Fibroblast of lung (primary cell): ENCODE measurements at regions not wholly inside any gene's neighbourhood (a gene's known extent, or its start where the extent isn't known, plus 50 kb on each side); places are given as distances from the start of the nearest gene placed in this dataset.

Experiments used
- DNase-seq, 2 donors: peaks; one replicate each; pipeline versions ENCODE4 v3.0.0 to v3.0.0-alpha.2; 2010; ENCODE audit warnings: low read depth in 2 of 2
- H2AFZ ChIP-seq: 2 replicates; pipeline ENCODE4 v1.5.1; 2012; ENCODE audit warnings: low read length, control low read depth, inconsistent platforms
- H3K27ac ChIP-seq: 2 replicates; pipeline ENCODE4 v1.5.1; 2011; ENCODE audit warnings: low read length, control low read depth; ENCODE audit not compliant: insufficient read depth
- H3K27me3 ChIP-seq: 2 replicates; pipeline ENCODE4 v1.5.1; 2011; ENCODE audit warnings: mild to moderate bottlenecking, low read length; ENCODE audit not compliant: control insufficient read depth, insufficient read depth
- H3K36me3 ChIP-seq: 2 replicates; pipeline ENCODE4 v1.5.1; 2011; ENCODE audit warnings: low read length; ENCODE audit not compliant: control insufficient read depth, insufficient read depth
- H3K4me1 ChIP-seq: 2 replicates; pipeline ENCODE4 v1.5.1; 2011; ENCODE audit warnings: low read length; ENCODE audit not compliant: control insufficient read depth, insufficient read depth; ENCODE audit errors: extremely low read depth
- H3K4me2 ChIP-seq: 2 replicates; pipeline ENCODE4 v1.5.1; 2011; ENCODE audit warnings: low read length, control low read depth; ENCODE audit not compliant: insufficient read depth; ENCODE audit errors: extremely low read depth
- H3K4me3 ChIP-seq, 4 experiments: fragments of 200-600 bp in 1 of 4; sonication (generic) in 1 of 4; replicated peaks in 1 of 4; 2 replicates each; pipeline ENCODE4 v1.5.1; 2011 to 2016; ENCODE audit warnings: low read length in 4 of 4, low read depth in 3 of 4, mild to moderate bottlenecking in 3 of 4, control low read depth in 2 of 4, inconsistent platforms in 1 of 4, mixed read lengths in 1 of 4; ENCODE audit not compliant: insufficient read depth in 1 of 4; ENCODE audit errors: control extremely low read depth in 1 of 4
- H3K79me2 ChIP-seq: 2 replicates; pipeline ENCODE4 v1.5.1; 2012; ENCODE audit warnings: mild to moderate bottlenecking, low read length, inconsistent platforms; ENCODE audit not compliant: control insufficient read depth, insufficient read depth
- H3K9ac ChIP-seq: 2 replicates; pipeline ENCODE4 v1.5.1; 2011; ENCODE audit warnings: mild to moderate bottlenecking, low read length, control low read depth; ENCODE audit not compliant: insufficient read depth
- H3K9me3 ChIP-seq: 2 replicates; pipeline ENCODE4 v1.5.1; 2012; ENCODE audit warnings: low read depth, low read length; ENCODE audit not compliant: control insufficient read depth, insufficient read depth
- H4K20me1 ChIP-seq: 2 replicates; pipeline ENCODE4 v1.5.1; 2011; ENCODE audit warnings: low read length; ENCODE audit not compliant: control insufficient read depth, insufficient read depth; ENCODE audit errors: extremely low read depth
- CTCF ChIP-seq, 2 donors: IDR thresholded peaks in 1 of 2; conservative IDR thresholded peaks in 1 of 2; 1 replicate in 1 of 2; 2 replicates in 1 of 2; pipeline ENCODE4 v1.5.1; 2011 to 2012; ENCODE audit warnings: low read length in 2 of 2, control low read depth in 1 of 2, inconsistent platforms in 1 of 2, low read depth in 1 of 2, mild to moderate bottlenecking in 1 of 2
- EZH2 ChIP-seq: IDR thresholded peaks from 2 replicates; pipeline ENCODE4 v1.5.1; 2012; ENCODE audit warnings: low read length, control low read depth, mild to moderate bottlenecking; ENCODE audit errors: missing control alignments

DNA sequence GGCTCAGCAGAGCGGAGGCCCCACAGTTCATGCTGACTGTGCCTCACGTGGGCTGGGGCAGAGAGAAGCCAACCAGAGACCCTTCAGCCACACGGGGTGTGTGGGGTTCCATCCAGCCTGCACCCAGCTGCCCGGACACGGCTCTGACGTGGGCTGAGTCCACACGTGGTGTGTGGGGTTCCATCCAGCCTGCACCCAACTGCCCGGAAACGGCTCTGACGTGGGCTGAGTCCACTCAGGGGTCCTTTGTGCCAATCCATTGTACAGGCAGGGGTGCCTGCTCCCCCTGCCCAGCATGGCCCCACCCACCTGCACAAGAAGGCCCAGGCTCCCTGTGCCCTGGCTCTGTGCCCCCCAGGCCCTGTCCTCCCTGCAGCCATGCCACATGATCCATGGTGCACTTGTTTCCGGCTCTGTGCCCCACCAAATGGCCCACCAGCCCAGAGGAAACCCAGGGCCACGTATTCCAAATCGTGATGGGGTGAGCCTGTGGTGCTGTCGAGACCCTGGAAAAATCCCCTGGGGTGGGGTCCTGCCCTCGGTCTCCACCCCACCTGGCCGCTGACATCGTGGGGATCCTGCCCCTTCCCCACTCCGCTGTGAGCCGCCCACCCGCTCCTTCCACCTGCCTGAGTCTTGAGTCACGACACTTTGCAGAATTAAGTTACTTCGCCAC, 99.3 kb upstream of the SFSWAP start:
- Histone ChIP-seq H3K9me3 (no peaks in the 10 kb centered on the region), H3K4me2 (no peak overlapping the region), H3K79me2 (no peaks in the 10 kb centered on the region), H4K20me1 (no peaks in the 10 kb centered on the region), H3K4me1 (no peaks in the 10 kb centered on the region), H3K36me3 (no peaks in the 10 kb centered on the region), H3K9ac (no peak overlapping the region), H3K4me3 (no peak overlapping the region), H3K27ac (no peak overlapping the region), H2AFZ (no peak overlapping the region), H3K27me3 (no peaks in the 10 kb centered on the region)
- TF ChIP-seq CTCF (conservative IDR thresholded peaks at IDR 0.05 in 1 of 2, IDR thresholded peaks at IDR 0.05 in 1 of 2; ENCODE audit: low read depth in 1 of 2, low read length in 2 of 2), result no peak
- TF ChIP-seq EZH2, result no peak
- DNase-seq, result no peak

- no peak for DNase-seq
- Histone ChIP-seq H3K79me2 (no peaks in the 10 kb centered on the region), H3K4me3 (no peak overlapping the region), H3K4me2 (no peak overlapping the region), H3K27ac (no peak overlapping the region), H3K9me3 (no peaks in the 10 kb centered on the region), H3K9ac (no peak overlapping the region), H3K4me1 (no peaks in the 10 kb centered on the region), H3K36me3 (no peaks in the 10 kb centered on the region), H4K20me1 (no peaks in the 10 kb centered on the region), H2AFZ (no peak overlapping the region), H3K27me3 (no peaks in the 10 kb centered on the region)
- TF ChIP-seq EZH2, result no peak
- no peak for TF ChIP-seq CTCF (conservative IDR thresholded peaks at IDR 0.05 in 1 of 2, IDR thresholded peaks at IDR 0.05 in 1 of 2; ENCODE audit: low read depth in 1 of 2, low read length in 2 of 2)
Measured at GRCh38 chr12:131612092-131612755, 98.7 kb upstream of the SFSWAP start.

- Histone ChIP-seq H4K20me1 (no peaks in the 10 kb centered on the region), H3K9me3 (no peaks in the 10 kb centered on the region), H3K27ac (no peak overlapping the region), H3K36me3 (no peaks in the 10 kb centered on the region), H3K4me1 (no peaks in the 10 kb centered on the region), H3K27me3 (no peaks in the 10 kb centered on the region), H3K4me3 (no peak overlapping the region), H3K79me2 (no peaks in the 10 kb centered on the region), H3K9ac (no peak overlapping the region), H2AFZ (no peak overlapping the region), H3K4me2 (no peak overlapping the region)
- no peak for DNase-seq
- TF ChIP-seq EZH2 (no peak), CTCF (conservative IDR thresholded peaks at IDR 0.05 in 1 of 2, IDR thresholded peaks at IDR 0.05 in 1 of 2; ENCODE audit: low read depth in 1 of 2, low read length in 2 of 2) (no peak)
Measured at GRCh38 chr12:131613186-131613585, 97.7 kb upstream of the SFSWAP start.
